Karpas-422 (cell line): ENCODE measurements at regions not wholly inside any gene's neighbourhood (a gene's known extent, or its start where the extent isn't known, plus 50 kb on each side); places are given as distances from the start of the nearest gene placed in this dataset.
"Not testable (repeated sequence)": the region's sequence is repeated elsewhere in the genome, so short reads cannot be mapped to it uniquely, and the experiment has no call there.

ENCODE experiments used
- DNase-seq: peaks from one replicate; pipeline ENCODE4 v3.0.0-alpha.2; 2015
- H2AFZ ChIP-seq: fragments of 200-600 bp; sonication (generic); 2 replicates; pipeline ENCODE4 v1.6.1; 2014; ENCODE audit warnings: antibody characterized with exemption, low read length, mixed read lengths
- H3K27ac ChIP-seq: fragments of 200-600 bp; sonication (generic); 2 replicates; pipeline ENCODE4 v1.5.1; 2014; ENCODE audit warnings: mild to moderate bottlenecking, low read length, moderate library complexity
- H3K27me3 ChIP-seq: fragments of 200-600 bp; sonication (generic); 2 replicates; pipeline ENCODE4 v1.6.1; 2014; ENCODE audit warnings: low read length, mixed read lengths
- H3K36me3 ChIP-seq: fragments of 200-600 bp; sonication (generic); 2 replicates; pipeline ENCODE4 v1.6.1; 2014; ENCODE audit warnings: low read length, mixed read lengths; ENCODE audit not compliant: insufficient read depth
- H3K4me1 ChIP-seq: fragments of 200-600 bp; sonication (generic); 2 replicates; pipeline ENCODE4 v1.6.1; 2014; ENCODE audit warnings: mild to moderate bottlenecking, low read length, mixed read lengths
- H3K4me2 ChIP-seq: fragments of 200-600 bp; sonication (generic); 2 replicates; pipeline ENCODE4 v1.6.1; 2014; ENCODE audit warnings: low read length, low read depth, mild to moderate bottlenecking; ENCODE audit not compliant: poor library complexity, severe bottlenecking
- H3K4me3 ChIP-seq: fragments of 200-600 bp; sonication (generic); 2 replicates; pipeline ENCODE4 v1.5.1; 2014; ENCODE audit warnings: mild to moderate bottlenecking, antibody characterized with exemption, low read length, mixed read lengths
- H3K79me2 ChIP-seq: fragments of 200-600 bp; sonication (generic); 2 replicates; pipeline ENCODE4 v1.6.1; 2014; ENCODE audit warnings: mild to moderate bottlenecking, low read length, mixed read lengths
- H3K9ac ChIP-seq: fragments of 200-600 bp; sonication (generic); 2 replicates; pipeline ENCODE4 v1.6.0; 2014; ENCODE audit warnings: low read length
- H3K9me2 ChIP-seq: fragments of 200-600 bp; sonication (generic), shearing (Covaris generic); replicated peaks from 2 replicates; pipeline ENCODE4 v1.6.0; 2014; ENCODE audit warnings: mild to moderate bottlenecking, low read length, moderate library complexity; ENCODE audit not compliant: insufficient read depth
- H3K9me3 ChIP-seq: fragments of 300-700, 200-600 bp; sonication (generic); 2 replicates; pipeline ENCODE4 v1.6.1; 2014; ENCODE audit warnings: low read length, mixed read lengths
- H4K20me1 ChIP-seq: fragments of 200-600 bp; sonication (generic); 2 replicates; pipeline ENCODE4 v1.6.1; 2014; ENCODE audit warnings: mild to moderate bottlenecking, antibody characterized with exemption, low read length, low read depth; ENCODE audit not compliant: insufficient read depth

DNA sequence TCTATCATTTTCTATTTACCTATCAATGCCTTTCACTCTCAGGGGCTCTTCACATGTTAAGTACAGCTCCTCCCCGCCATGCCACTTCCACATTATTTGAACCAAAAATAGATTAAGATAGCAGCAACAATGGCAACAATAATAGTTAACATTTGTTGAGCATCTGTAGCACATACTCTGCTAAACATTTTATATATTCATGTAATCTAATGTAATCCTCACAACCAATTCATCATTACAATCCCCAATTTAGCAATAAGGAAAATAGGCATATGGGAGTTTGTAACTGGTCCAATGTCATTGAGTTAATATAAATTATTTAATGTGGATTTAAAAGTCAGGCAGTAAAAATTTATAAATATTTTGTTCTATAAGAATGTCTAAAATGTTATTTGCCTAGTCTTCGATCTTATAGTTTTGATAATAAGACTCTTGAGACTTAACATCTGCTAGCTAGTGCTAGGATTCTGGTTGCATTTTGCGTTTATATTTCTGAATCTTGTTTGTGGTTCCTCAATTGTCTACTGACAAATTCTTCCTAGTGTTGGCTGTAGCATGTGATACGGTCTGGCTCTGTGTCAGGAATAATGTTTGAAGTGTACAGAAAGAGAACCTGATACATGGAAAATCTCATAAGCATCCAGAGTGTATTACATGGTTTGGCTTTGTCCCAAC lies 621.5 kb upstream of the LUZP2 start:
- no peaks in the 10 kb centered on the region for H3K79me2 ChIP-seq
- no peak overlapping the region for H3K9ac ChIP-seq
- H3K9me2 ChIP-seq, result no peaks in the 10 kb centered on the region
- no peak overlapping the region for H3K4me2 ChIP-seq
- H3K9me3 ChIP-seq, result peaks cover 23% of the 10 kb centered on the region
- DNase-seq, result no peak
- H3K4me3 ChIP-seq, result no peak overlapping the region
- H3K4me1 ChIP-seq, result no peaks in the 10 kb centered on the region
- no peaks in the 10 kb centered on the region for H3K27me3 ChIP-seq
- H3K27ac ChIP-seq, result no peak overlapping the region
- H3K36me3 ChIP-seq, result no peaks in the 10 kb centered on the region
- H2AFZ ChIP-seq, result no peak overlapping the region
- no peaks in the 10 kb centered on the region for H4K20me1 ChIP-seq

- H3K9me3 ChIP-seq, H3K9ac ChIP-seq, H3K4me2 ChIP-seq, H3K4me1 ChIP-seq, H2AFZ ChIP-seq, DNase-seq, H3K79me2 ChIP-seq, H3K9me2 ChIP-seq, H3K27me3 ChIP-seq, H3K27ac ChIP-seq, H3K36me3 ChIP-seq, H4K20me1 ChIP-seq, H3K4me3 ChIP-seq: not testable (repeated sequence)
Measured at GRCh38 chr11:23883426-23884048, 613.3 kb upstream of the LUZP2 start.

GRCh38 chr11:23884341-23884740 lies 612.5 kb upstream of the LUZP2 start:
- Histone ChIP-seq H2AFZ (no peak overlapping the region), H4K20me1 (no peaks in the 10 kb centered on the region), H3K4me3 (no peak overlapping the region), H3K9ac (no peak overlapping the region), H3K9me3 (peaks cover 7% of the 10 kb centered on the region; the same call in 1 of the 2 replicates), H3K79me2 (no peaks in the 10 kb centered on the region), H3K36me3 (no peaks in the 10 kb centered on the region), H3K27ac (no peak overlapping the region), H3K4me2 (no peak overlapping the region), H3K27me3 (no peaks in the 10 kb centered on the region), H3K4me1 (no peaks in the 10 kb centered on the region), H3K9me2 (no peaks in the 10 kb centered on the region)
- DNase-seq, result no peak

DNA sequence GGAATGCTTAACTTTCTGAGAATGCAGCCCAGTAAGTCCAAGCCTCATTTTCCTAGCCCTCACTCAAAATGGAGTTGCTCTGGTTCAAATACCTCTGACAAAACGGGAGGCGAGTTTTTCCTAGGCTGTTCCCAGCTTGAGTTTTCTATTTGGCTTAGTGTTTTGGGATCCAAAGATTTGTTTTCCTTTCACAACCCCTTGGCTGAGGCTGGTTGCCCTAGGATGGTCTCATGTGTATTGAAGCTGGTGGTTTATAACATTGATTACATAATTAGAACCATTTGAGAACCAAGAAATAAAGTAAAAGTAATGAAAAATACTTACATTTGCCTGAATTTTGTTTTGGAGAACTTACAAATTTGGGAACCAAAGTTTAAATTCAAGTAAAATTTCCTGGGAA lies 611.1 kb upstream of the LUZP2 start:
- Histone ChIP-seq H3K36me3 (no peaks in the 10 kb centered on the region), H3K4me2 (no peak overlapping the region), H3K27ac (no peak overlapping the region), H3K9me2 (no peaks in the 10 kb centered on the region), H3K4me3 (no peak overlapping the region), H4K20me1 (no peaks in the 10 kb centered on the region), H3K4me1 (no peaks in the 10 kb centered on the region), H2AFZ (no peak overlapping the region), H3K27me3 (no peaks in the 10 kb centered on the region), H3K79me2 (no peaks in the 10 kb centered on the region), H3K9me3 (peaks cover 7% of the 10 kb centered on the region; the same call in 1 of the 2 replicates), H3K9ac (no peak overlapping the region)
- DNase-seq, result no peak

DNA sequence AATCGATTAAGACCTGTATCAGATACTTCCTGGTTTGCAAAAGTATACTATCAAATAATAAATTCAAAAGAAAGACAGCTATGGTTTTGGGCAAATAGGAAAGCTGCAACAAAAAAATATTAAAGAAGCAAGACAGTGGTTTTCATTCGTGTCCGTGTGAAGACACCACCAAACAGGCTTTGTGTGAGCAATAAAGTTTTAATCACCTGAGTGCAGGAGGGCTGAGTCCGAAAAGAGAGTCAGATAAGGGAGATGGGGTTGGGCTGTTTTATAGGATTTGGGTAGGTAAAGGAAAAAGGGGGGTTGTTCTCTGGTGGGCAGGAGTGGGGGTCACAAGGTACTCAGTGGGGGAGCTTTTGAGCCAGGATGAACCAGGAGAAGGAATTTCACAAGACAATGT lies 609.7 kb upstream of the LUZP2 start:
- H3K9me2 ChIP-seq, H3K27ac ChIP-seq, H3K4me3 ChIP-seq, H2AFZ ChIP-seq, H3K27me3 ChIP-seq, H4K20me1 ChIP-seq, H3K36me3 ChIP-seq, H3K79me2 ChIP-seq, H3K4me2 ChIP-seq, H3K4me1 ChIP-seq, H3K9ac ChIP-seq, H3K9me3 ChIP-seq, DNase-seq: not testable (repeated sequence)

- H3K9me2 ChIP-seq, result no peaks in the 10 kb centered on the region
- no peak overlapping the region for H3K4me2 ChIP-seq
- no peaks in the 10 kb centered on the region for H3K27me3 ChIP-seq
- no peaks in the 10 kb centered on the region for H4K20me1 ChIP-seq
- no peak for DNase-seq
- H2AFZ ChIP-seq, result no peak overlapping the region
- H3K9me3 ChIP-seq, result peaks cover 19% of the 10 kb centered on the region; the same call in 1 of the 2 replicates
- no peak overlapping the region for H3K27ac ChIP-seq
- H3K4me1 ChIP-seq, result no peaks in the 10 kb centered on the region
- no peak overlapping the region for H3K9ac ChIP-seq
- H3K4me3 ChIP-seq, result no peak overlapping the region
- H3K79me2 ChIP-seq, result no peaks in the 10 kb centered on the region
- H3K36me3 ChIP-seq, result no peaks in the 10 kb centered on the region
Measured at GRCh38 chr11:23893126-23893525, 603.7 kb upstream of the LUZP2 start.

- no peak overlapping the region for H3K9ac ChIP-seq
- no peaks in the 10 kb centered on the region for H3K36me3 ChIP-seq
- H3K9me3 ChIP-seq, result peaks cover 24% of the 10 kb centered on the region; the same call in 1 of the 2 replicates
- no peak overlapping the region for H3K4me2 ChIP-seq
- no peak overlapping the region for H3K4me3 ChIP-seq
- no peaks in the 10 kb centered on the region for H3K27me3 ChIP-seq
- no peaks in the 10 kb centered on the region for H3K79me2 ChIP-seq
- no peaks in the 10 kb centered on the region for H3K9me2 ChIP-seq
- no peak for DNase-seq
- H3K4me1 ChIP-seq, result no peaks in the 10 kb centered on the region
- H3K27ac ChIP-seq, result no peak overlapping the region
- no peaks in the 10 kb centered on the region for H4K20me1 ChIP-seq
- H2AFZ ChIP-seq, result no peak overlapping the region
Measured at GRCh38 chr11:23897453-23898286, 599.2 kb upstream of the LUZP2 start.

DNA sequence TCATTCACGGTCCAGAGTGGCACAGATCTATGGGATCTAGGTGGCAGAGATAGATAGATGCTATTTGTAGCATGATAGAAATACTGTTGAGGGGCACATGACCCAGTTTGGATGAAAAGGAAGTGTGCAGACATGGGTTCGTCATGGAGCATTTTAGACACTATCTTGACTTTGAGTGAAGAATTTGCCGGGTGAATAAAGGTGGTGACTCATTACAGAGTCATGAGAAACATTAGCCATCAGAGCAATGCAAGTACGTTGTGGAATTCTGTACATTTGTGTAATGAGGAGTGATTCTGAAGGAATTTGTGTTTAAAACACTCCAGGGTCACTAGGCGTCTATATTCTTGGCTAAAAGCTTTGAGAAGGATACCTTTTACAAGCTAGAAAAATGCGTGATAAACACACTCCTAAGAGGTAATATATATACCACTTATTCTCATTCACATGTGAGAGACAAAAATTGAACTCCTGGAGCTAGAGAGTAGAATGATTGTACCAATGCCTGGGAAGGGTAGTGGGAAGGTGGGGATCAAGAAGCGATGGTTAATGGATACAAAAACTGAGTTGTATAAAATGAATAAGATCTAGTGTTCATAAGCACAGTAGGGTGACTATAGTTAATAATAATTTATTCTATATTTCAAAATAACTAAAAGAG lies 593.7 kb upstream of the LUZP2 start:
- no peaks in the 10 kb centered on the region for H3K4me1 ChIP-seq
- no peaks in the 10 kb centered on the region for H3K9me2 ChIP-seq
- H2AFZ ChIP-seq, result no peak overlapping the region
- peaks cover 22% of the 10 kb centered on the region; the same call in 1 of the 2 replicates for H3K9me3 ChIP-seq
- no peak for DNase-seq
- H3K27me3 ChIP-seq, result no peaks in the 10 kb centered on the region
- no peaks in the 10 kb centered on the region for H4K20me1 ChIP-seq
- H3K4me2 ChIP-seq, result no peak overlapping the region
- H3K9ac ChIP-seq, result no peak overlapping the region
- no peaks in the 10 kb centered on the region for H3K36me3 ChIP-seq
- no peaks in the 10 kb centered on the region for H3K79me2 ChIP-seq
- H3K27ac ChIP-seq, result no peak overlapping the region
- H3K4me3 ChIP-seq, result no peak overlapping the region
